ENCODE measurements at regions not wholly inside any gene's neighbourhood (a gene's known extent, or its start where the extent isn't known, plus 50 kb on each side); places are given as distances from the start of the nearest gene placed in this dataset.

- no peak for TF ChIP-seq Cebpa-rat (IDR thresholded peaks at IDR 0.05)
- no peak overlapping the region for H3K27ac ChIP-seq
- no peaks in the 10 kb centered on the region for H3K27me3 ChIP-seq
Observed at GRCh38 chr16:59330019-59330670, 596.0 kb upstream of the GOT2 start.

GRCh38 chr16:59328961-59329360, 594.8 kb upstream of the GOT2 start:
- H3K36me3 ChIP-seq, result no peaks in the 10 kb centered on the region
- no peak overlapping the region for H3K4me2 ChIP-seq
- H3K27me3 ChIP-seq, result no peaks in the 10 kb centered on the region
- no peak overlapping the region for H3K9ac ChIP-seq
- H3K4me1 ChIP-seq, result no peaks in the 10 kb centered on the region
- no peaks in the 10 kb centered on the region for H4K20me1 ChIP-seq
- TF ChIP-seq Cebpa-rat (IDR thresholded peaks at IDR 0.05), result no peak
- no peak overlapping the region for H3K27ac ChIP-seq
- no peaks in the 10 kb centered on the region for H3K9me3 ChIP-seq
- H3K4me3 ChIP-seq, result no peak overlapping the region

More at GRCh38 chr16:59330019-59330670, 596.0 kb upstream of the GOT2 start:
- H3K4me3 ChIP-seq, result no peak overlapping the region
- no peak overlapping the region for H3K9ac ChIP-seq
- no peaks in the 10 kb centered on the region for H3K9me3 ChIP-seq
- H3K36me3 ChIP-seq, result no peaks in the 10 kb centered on the region
- H3K4me1 ChIP-seq, result no peaks in the 10 kb centered on the region
- no peak overlapping the region for H3K4me2 ChIP-seq
- H4K20me1 ChIP-seq, result no peaks in the 10 kb centered on the region

- Histone ChIP-seq H3K4me3 (no peak overlapping the region), H4K20me1 (no peaks in the 10 kb centered on the region), H3K9me3 (no peaks in the 10 kb centered on the region), H3K4me2 (no peak overlapping the region), H3K36me3 (no peaks in the 10 kb centered on the region), H3K9ac (no peak overlapping the region), H3K27me3 (no peaks in the 10 kb centered on the region), H3K4me1 (no peaks in the 10 kb centered on the region), H3K27ac (no peak overlapping the region)
- TF ChIP-seq Cebpa-rat (IDR thresholded peaks at IDR 0.05), result no peak
Observed at GRCh38 chr16:59327894-59328293, 593.8 kb upstream of the GOT2 start.

GRCh38 chr16:59326955-59327354, 592.8 kb upstream of the GOT2 start:
- H3K27me3 ChIP-seq, result no peaks in the 10 kb centered on the region

GRCh38 chr16:59324462-59324861, 590.3 kb upstream of the GOT2 start:
- Histone ChIP-seq H3K4me2 (no peak overlapping the region), H3K27ac (no peak overlapping the region), H3K27me3 (no peaks in the 10 kb centered on the region), H3K4me1 (no peaks in the 10 kb centered on the region), H3K36me3 (no peaks in the 10 kb centered on the region), H4K20me1 (no peaks in the 10 kb centered on the region), H3K9ac (no peak overlapping the region), H3K4me3 (no peak overlapping the region), H3K9me3 (no peaks in the 10 kb centered on the region)
- no peak for TF ChIP-seq Cebpa-rat (IDR thresholded peaks at IDR 0.05)

More at GRCh38 chr16:59326955-59327354, 592.8 kb upstream of the GOT2 start:
- Histone ChIP-seq H3K27ac (no peak overlapping the region), H3K4me3 (no peak overlapping the region), H3K9me3 (no peaks in the 10 kb centered on the region), H4K20me1 (no peaks in the 10 kb centered on the region), H3K4me1 (no peaks in the 10 kb centered on the region), H3K4me2 (no peak overlapping the region), H3K9ac (no peak overlapping the region), H3K36me3 (no peaks in the 10 kb centered on the region)
- TF ChIP-seq Cebpa-rat (IDR thresholded peaks at IDR 0.05), result no peak

- H3K9ac ChIP-seq, result no peak overlapping the region
- H3K4me3 ChIP-seq, result no peak overlapping the region
- no peaks in the 10 kb centered on the region for H3K27me3 ChIP-seq
- H3K27ac ChIP-seq, result no peak overlapping the region
- no peak overlapping the region for H3K4me2 ChIP-seq
- H3K36me3 ChIP-seq, result no peaks in the 10 kb centered on the region
- TF ChIP-seq Cebpa-rat (IDR thresholded peaks at IDR 0.05), result no peak
- H3K4me1 ChIP-seq, result no peaks in the 10 kb centered on the region
- no peaks in the 10 kb centered on the region for H4K20me1 ChIP-seq
- no peaks in the 10 kb centered on the region for H3K9me3 ChIP-seq
Observed at GRCh38 chr16:59320657-59321056, 586.5 kb upstream of the GOT2 start.

- no peak for TF ChIP-seq Cebpa-rat (IDR thresholded peaks at IDR 0.05)
- Histone ChIP-seq H3K4me3 (no peak overlapping the region), H3K4me1 (no peaks in the 10 kb centered on the region), H3K27ac (no peak overlapping the region), H3K36me3 (no peaks in the 10 kb centered on the region), H4K20me1 (no peaks in the 10 kb centered on the region), H3K9me3 (no peaks in the 10 kb centered on the region), H3K4me2 (no peak overlapping the region), H3K9ac (no peak overlapping the region), H3K27me3 (no peaks in the 10 kb centered on the region)
Observed at GRCh38 chr16:59319871-59320270, 585.8 kb upstream of the GOT2 start.

- Histone ChIP-seq H3K36me3 (no peaks in the 10 kb centered on the region), H3K4me3 (no peak overlapping the region), H3K4me2 (no peak overlapping the region), H3K9ac (no peak overlapping the region), H4K20me1 (no peaks in the 10 kb centered on the region), H3K4me1 (no peaks in the 10 kb centered on the region), H3K9me3 (no peaks in the 10 kb centered on the region), H3K27ac (no peak overlapping the region), H3K27me3 (no peaks in the 10 kb centered on the region)
- TF ChIP-seq Cebpa-rat (IDR thresholded peaks at IDR 0.05), result no peak
Observed at GRCh38 chr16:59305850-59306249, 571.7 kb upstream of the GOT2 start.

GRCh38 chr16:59296888-59297287, 562.8 kb upstream of the GOT2 start:
- no peaks in the 10 kb centered on the region for H3K9me3 ChIP-seq

GRCh38 chr16:59295993-59296736, 562.0 kb upstream of the GOT2 start:
- no peak overlapping the region for H3K27ac ChIP-seq
- H3K36me3 ChIP-seq, result no peaks in the 10 kb centered on the region
- no peak overlapping the region for H3K9ac ChIP-seq
- H3K27me3 ChIP-seq, result no peaks in the 10 kb centered on the region
- H4K20me1 ChIP-seq, result no peaks in the 10 kb centered on the region
- peaks cover 27% of the 10 kb centered on the region for H3K4me1 ChIP-seq
- peak overlapping the region; percentile 13; the same call in 1 of the 2 replicates for H3K4me2 ChIP-seq
- H3K9me3 ChIP-seq, result no peaks in the 10 kb centered on the region
- no peak for TF ChIP-seq Cebpa-rat (IDR thresholded peaks at IDR 0.05)
- no peak overlapping the region for H3K4me3 ChIP-seq

More at GRCh38 chr16:59296888-59297287, 562.8 kb upstream of the GOT2 start:
- Histone ChIP-seq H4K20me1 (no peaks in the 10 kb centered on the region), H3K4me3 (no peak overlapping the region), H3K4me1 (peaks cover 27% of the 10 kb centered on the region), H3K36me3 (no peaks in the 10 kb centered on the region), H3K27me3 (no peaks in the 10 kb centered on the region), H3K4me2 (no peak overlapping the region; the same call in 1 of the 2 replicates), H3K9ac (no peak overlapping the region), H3K27ac (no peak overlapping the region)
- TF ChIP-seq Cebpa-rat (IDR thresholded peaks at IDR 0.05), result no peak
